SK-N-SH treated with all-trans-retinoic acid at 6 μM for 48 hours (cell line): ENCODE measurements at regions not wholly inside any gene's neighbourhood (a gene's known extent, or its start where the extent isn't known, plus 50 kb on each side); places are given as distances from the start of the nearest gene placed in this dataset.

Experiments used
- ATAC-seq: fragments of 200-7000 bp; cut with Tn5 transposase; 3 replicates; pipeline ENCODE4 v1.9.1; 2020; ENCODE audit warnings: mild to moderate bottlenecking, moderate library complexity
- ARNTL ChIP-seq: fragments of 450-650 bp; formaldehyde crosslinking; IDR thresholded peaks from 2 replicates; pipeline ENCODE4 v1.5.0; 2020; ENCODE audit warnings: low read depth, mild to moderate bottlenecking, moderate library complexity, borderline replicate concordance
- BACH2 ChIP-seq: fragments of 250-450 bp; sonication (Bioruptor Pico); IDR thresholded peaks from 2 replicates; pipeline ENCODE4 v1.9.0; 2021; ENCODE audit warnings: mild to moderate bottlenecking, borderline replicate concordance
- CREB5 ChIP-seq: fragments of 250-450 bp; sonication (Bioruptor Pico); IDR thresholded peaks from 2 replicates; pipeline ENCODE4 v1.5.1; 2020; ENCODE audit warnings: low read depth, mild to moderate bottlenecking, moderate library complexity
- CSDC2 ChIP-seq: fragments of 250-450 bp; sonication (Bioruptor Pico); IDR thresholded peaks from 2 replicates; pipeline ENCODE4 v1.5.0; 2020; ENCODE audit warnings: mild to moderate bottlenecking, moderate library complexity
- CSRNP3 ChIP-seq: fragments of 250-450 bp; sonication (Bioruptor Pico); IDR thresholded peaks from 2 replicates; pipeline ENCODE4 v1.5.1; 2021; ENCODE audit warnings: mild to moderate bottlenecking, moderate library complexity
- ESRRG ChIP-seq: fragments of 250-450 bp; sonication (Bioruptor Pico); IDR thresholded peaks from 2 replicates; pipeline ENCODE4 v1.6.1; 2021; ENCODE audit warnings: mild to moderate bottlenecking
- GLIS3 ChIP-seq: fragments of 250-450 bp; sonication (Bioruptor Pico); IDR thresholded peaks from 2 replicates; pipeline ENCODE4 v1.5.0; 2020; ENCODE audit warnings: mild to moderate bottlenecking, moderate library complexity
- ISL1 ChIP-seq: fragments of 250-450 bp; sonication (Bioruptor Pico); IDR thresholded peaks from 2 replicates; pipeline ENCODE4 v2.1.2; 2022; ENCODE audit warnings: mild to moderate bottlenecking, moderate library complexity
- OSR1 ChIP-seq: fragments of 250-450 bp; sonication (Bioruptor Pico); IDR thresholded peaks from 2 replicates; pipeline ENCODE4 v1.8.0; 2022; ENCODE audit warnings: moderate library complexity, mild to moderate bottlenecking, inconsistent platforms
- POU6F1 ChIP-seq: fragments of 250-450 bp; sonication (Bioruptor Pico); IDR thresholded peaks from 2 replicates; pipeline ENCODE4 v1.8.0; 2021; ENCODE audit warnings: low read depth, mild to moderate bottlenecking, moderate library complexity, borderline replicate concordance
- PPARA ChIP-seq: fragments of 250-450 bp; sonication (Bioruptor Pico); IDR thresholded peaks from 2 replicates; pipeline ENCODE4 v1.5.0; 2020; ENCODE audit warnings: mild to moderate bottlenecking, borderline replicate concordance
- RARB ChIP-seq: fragments of 250-450 bp; sonication (Bioruptor Pico); IDR thresholded peaks from 2 replicates; pipeline ENCODE4 v1.8.0; 2021; ENCODE audit warnings: mild to moderate bottlenecking, moderate library complexity
- SNAI2 ChIP-seq: fragments of 250-450 bp; sonication (Bioruptor Pico); IDR thresholded peaks from 2 replicates; pipeline ENCODE4 v1.5.0; 2020; ENCODE audit warnings: mild to moderate bottlenecking, moderate library complexity
- TCF4 ChIP-seq: fragments of 250-450 bp; sonication (Bioruptor Pico); IDR thresholded peaks from 2 replicates; pipeline ENCODE4 v1.8.0; 2021; ENCODE audit warnings: mild to moderate bottlenecking, moderate library complexity, borderline replicate concordance
- TOX ChIP-seq: fragments of 250-450 bp; sonication (Bioruptor Pico); IDR thresholded peaks from 2 replicates; pipeline ENCODE4 v1.8.0; 2021; ENCODE audit warnings: mild to moderate bottlenecking, moderate library complexity, borderline replicate concordance
- TSHZ2 ChIP-seq: fragments of 250-450 bp; sonication (Bioruptor Pico); IDR thresholded peaks from 2 replicates; pipeline ENCODE4 v1.5.0; 2020; ENCODE audit warnings: mild to moderate bottlenecking, moderate library complexity
- ZC3H10 ChIP-seq: fragments of 250-450 bp; sonication (Bioruptor Pico); IDR thresholded peaks from 2 replicates; pipeline ENCODE4 v1.5.1; 2021; ENCODE audit warnings: mild to moderate bottlenecking, moderate library complexity
- ZFP3 ChIP-seq: fragments of 250-450 bp; sonication (Bioruptor Pico); IDR thresholded peaks from 2 replicates; pipeline ENCODE4 v1.5.0; 2020; ENCODE audit warnings: mild to moderate bottlenecking, moderate library complexity
- ZFP30 ChIP-seq: fragments of 450-650 bp; formaldehyde crosslinking; IDR thresholded peaks from 2 replicates; pipeline ENCODE4 v1.5.0; 2022; ENCODE audit warnings: mild to moderate bottlenecking, moderate library complexity
- ZNF565 ChIP-seq: fragments of 450-650 bp; formaldehyde crosslinking; conservative IDR thresholded peaks from 2 replicates; pipeline ENCODE4 v1.5.0; 2020; ENCODE audit warnings: low read depth, mild to moderate bottlenecking, moderate library complexity
- ZNF70 ChIP-seq: fragments of 450-650 bp; formaldehyde crosslinking; IDR thresholded peaks from 2 replicates; pipeline ENCODE4 v1.5.0; 2020; ENCODE audit warnings: mild to moderate bottlenecking, moderate library complexity
- ZNF8 ChIP-seq: fragments of 450-650 bp; formaldehyde crosslinking; IDR thresholded peaks from 2 replicates; pipeline ENCODE4 v1.5.0; 2020; ENCODE audit warnings: mild to moderate bottlenecking, moderate library complexity

GRCh38 chrX:42505016-42505415 lies 272.9 kb downstream of the PPP1R2C start:
- no peak for TF ChIP-seq CSRNP3 (CRISPR knock-in tag)
- no peak for TF ChIP-seq POU6F1 (CRISPR knock-in tag)
- no peak for TF ChIP-seq ESRRG (CRISPR knock-in tag)
- no peak for TF ChIP-seq ZC3H10 (CRISPR knock-in tag)
- TF ChIP-seq CREB5 (CRISPR knock-in tag) = no peak
- no peak for TF ChIP-seq ZFP3
- no peak for TF ChIP-seq TCF4 (CRISPR knock-in tag)
- no peak for TF ChIP-seq GLIS3 (CRISPR knock-in tag)
- no peak for TF ChIP-seq OSR1 (CRISPR knock-in tag)
- no peak for TF ChIP-seq ARNTL (CRISPR knock-in tag)
- no peak for TF ChIP-seq BACH2 (CRISPR knock-in tag)
- TF ChIP-seq CSDC2 (CRISPR knock-in tag) = no peak
- TF ChIP-seq ZNF8 (CRISPR knock-in tag) = no peak
- no peak for TF ChIP-seq ZNF565 (CRISPR knock-in tag)
- no peak for TF ChIP-seq RARB (CRISPR knock-in tag)
- no peak for TF ChIP-seq ZNF70 (CRISPR knock-in tag)
- TF ChIP-seq ISL1 = no peak
- no peak for ATAC-seq

GRCh38 chrX:42499620-42500019 lies 278.3 kb downstream of the PPP1R2C start:
- ATAC-seq = no peak
- TF ChIP-seq CSRNP3 (CRISPR knock-in tag) = no peak
- no peak for TF ChIP-seq BACH2 (CRISPR knock-in tag)
- TF ChIP-seq ZFP30 (CRISPR knock-in tag) = no peak
- TF ChIP-seq TCF4 (CRISPR knock-in tag) = no peak
- no peak for TF ChIP-seq ARNTL (CRISPR knock-in tag)
- no peak for TF ChIP-seq SNAI2
- TF ChIP-seq OSR1 (CRISPR knock-in tag) = no peak
- no peak for TF ChIP-seq RARB (CRISPR knock-in tag)
- no peak for TF ChIP-seq ZNF565 (CRISPR knock-in tag)
- no peak for TF ChIP-seq CREB5 (CRISPR knock-in tag)
- no peak for TF ChIP-seq TSHZ2
- TF ChIP-seq TOX = no peak
- no peak for TF ChIP-seq PPARA
- TF ChIP-seq POU6F1 (CRISPR knock-in tag) = no peak
- no peak for TF ChIP-seq ISL1
- TF ChIP-seq GLIS3 (CRISPR knock-in tag) = no peak
- TF ChIP-seq ESRRG (CRISPR knock-in tag) = no peak
